ENCODE measurements at regions not wholly inside any gene's neighbourhood (a gene's known extent, or its start where the extent isn't known, plus 50 kb on each side); places are given as distances from the start of the nearest gene placed in this dataset.

DNA sequence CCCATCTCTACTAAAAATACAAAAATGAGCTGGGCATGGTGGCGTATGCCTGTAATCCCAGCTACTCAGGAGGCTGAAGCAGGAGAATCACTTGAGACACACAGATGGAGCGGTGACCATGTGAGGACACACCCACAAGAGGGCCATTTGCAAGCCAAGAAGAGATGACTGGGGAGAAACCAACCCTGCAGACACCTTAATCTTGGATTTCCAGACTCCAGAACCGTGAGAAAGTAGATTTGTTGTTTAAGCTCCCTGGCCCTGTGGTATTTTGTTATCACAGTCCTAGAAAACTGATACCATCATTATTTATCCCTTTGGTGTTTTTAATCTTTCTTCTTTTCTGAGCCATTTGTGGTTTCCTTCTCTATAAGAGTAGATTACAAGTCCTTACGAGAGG is 88.6 kb upstream of the ID2 start:
- Histone ChIP-seq H3K4me1 (ENCODE audit: control insufficient read depth in 1 of 2, insufficient read depth in 2 of 2, low read length in 2 of 2) (peaks cover 0 to 4% of the 10 kb centered on the region in 2 donors), H3K9me3 (ENCODE audit: control insufficient read depth in 1 of 2, low read length in 2 of 2) (no peaks in the 10 kb centered on the region), H3K36me3 (ENCODE audit: control insufficient read depth in 1 of 2, insufficient read depth in 2 of 2, low read length in 2 of 2) (no peaks in the 10 kb centered on the region), H3K27ac (ENCODE audit: low read length) (no peak overlapping the region), H3K4me3 (ENCODE audit: low read depth in 1 of 2, low read length in 2 of 2) (no peak overlapping the region), H3K27me3 (ENCODE audit: low read depth, low read length) (no peaks in the 10 kb centered on the region)

- Histone ChIP-seq H3K4me3 (ENCODE audit: low read depth in 1 of 2, low read length in 2 of 2) (no peak overlapping the region), H3K27ac (ENCODE audit: low read length) (no peak overlapping the region), H3K4me1 (ENCODE audit: control insufficient read depth in 1 of 2, insufficient read depth in 2 of 2, low read length in 2 of 2) (peaks cover 0 to 2% of the 10 kb centered on the region in 2 donors), H3K36me3 (ENCODE audit: control insufficient read depth in 1 of 2, insufficient read depth in 2 of 2, low read length in 2 of 2) (no peaks in the 10 kb centered on the region), H3K9me3 (ENCODE audit: control insufficient read depth in 1 of 2, low read length in 2 of 2) (no peaks in the 10 kb centered on the region), H3K27me3 (ENCODE audit: low read depth, low read length) (no peaks in the 10 kb centered on the region)
These were observed 87.0 kb upstream of the ID2 start for GRCh38 chr2:8594731-8595427.

GRCh38 chr2:8595428-8595805 is 86.4 kb upstream of the ID2 start:
- Histone ChIP-seq H3K4me1 (ENCODE audit: control insufficient read depth in 1 of 2, insufficient read depth in 2 of 2, low read length in 2 of 2) (no peaks in the 10 kb centered on the region), H3K4me3 (ENCODE audit: low read depth in 1 of 2, low read length in 2 of 2) (no peak overlapping the region), H3K27me3 (ENCODE audit: low read depth, low read length) (no peaks in the 10 kb centered on the region), H3K27ac (ENCODE audit: low read length) (no peak overlapping the region), H3K36me3 (ENCODE audit: control insufficient read depth in 1 of 2, insufficient read depth in 2 of 2, low read length in 2 of 2) (no peaks in the 10 kb centered on the region), H3K9me3 (ENCODE audit: control insufficient read depth in 1 of 2, low read length in 2 of 2) (no peaks in the 10 kb centered on the region)

GRCh38 chr2:8595811-8596600 is 85.8 kb upstream of the ID2 start:
- Histone ChIP-seq H3K27me3 (ENCODE audit: low read depth, low read length) (no peaks in the 10 kb centered on the region), H3K4me1 (ENCODE audit: control insufficient read depth in 1 of 2, insufficient read depth in 2 of 2, low read length in 2 of 2) (no peaks in the 10 kb centered on the region), H3K9me3 (ENCODE audit: control insufficient read depth in 1 of 2, low read length in 2 of 2) (no peaks in the 10 kb centered on the region), H3K36me3 (ENCODE audit: control insufficient read depth in 1 of 2, insufficient read depth in 2 of 2, low read length in 2 of 2) (no peaks in the 10 kb centered on the region), H3K27ac (ENCODE audit: low read length) (no peak overlapping the region), H3K4me3 (ENCODE audit: low read depth in 1 of 2, low read length in 2 of 2) (no peak overlapping the region)

DNA sequence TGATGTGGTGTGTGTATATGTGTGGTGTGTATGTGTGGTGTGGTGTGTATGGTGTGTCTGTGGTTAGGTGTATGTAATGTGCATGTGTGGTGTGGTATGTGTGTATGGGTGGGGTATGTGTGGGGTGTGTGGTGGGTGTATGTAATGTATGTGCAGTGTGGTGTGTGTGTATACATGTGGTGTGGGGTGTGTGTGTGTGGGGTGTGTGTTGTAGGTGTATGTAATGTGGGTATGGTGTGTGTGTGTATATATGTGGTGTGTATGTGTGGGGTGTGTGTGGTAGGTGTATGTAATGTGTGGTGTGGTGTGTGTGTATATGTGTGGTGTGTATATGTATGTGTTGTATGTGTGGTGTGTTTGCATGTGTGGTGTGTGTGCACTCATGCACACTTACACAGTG is 84.8 kb upstream of the ID2 start:
- Histone ChIP-seq H3K27me3 (ENCODE audit: low read depth, low read length) (no peaks in the 10 kb centered on the region), H3K4me3 (ENCODE audit: low read depth in 1 of 2, low read length in 2 of 2) (no peak overlapping the region), H3K36me3 (ENCODE audit: control insufficient read depth in 1 of 2, insufficient read depth in 2 of 2, low read length in 2 of 2) (no peaks in the 10 kb centered on the region), H3K4me1 (ENCODE audit: control insufficient read depth in 1 of 2, insufficient read depth in 2 of 2, low read length in 2 of 2) (no peaks in the 10 kb centered on the region), H3K9me3 (ENCODE audit: control insufficient read depth in 1 of 2, low read length in 2 of 2) (no peaks in the 10 kb centered on the region), H3K27ac (ENCODE audit: low read length) (no peak overlapping the region)

- Histone ChIP-seq H3K27ac (ENCODE audit: low read length) (no peak overlapping the region), H3K9me3 (ENCODE audit: control insufficient read depth in 1 of 2, low read length in 2 of 2) (no peaks in the 10 kb centered on the region), H3K4me3 (ENCODE audit: low read depth in 1 of 2, low read length in 2 of 2) (no peak overlapping the region), H3K4me1 (ENCODE audit: control insufficient read depth in 1 of 2, insufficient read depth in 2 of 2, low read length in 2 of 2) (no peaks in the 10 kb centered on the region), H3K36me3 (ENCODE audit: control insufficient read depth in 1 of 2, insufficient read depth in 2 of 2, low read length in 2 of 2) (no peaks in the 10 kb centered on the region), H3K27me3 (ENCODE audit: low read depth, low read length) (no peaks in the 10 kb centered on the region)
These were observed 84.2 kb upstream of the ID2 start for GRCh38 chr2:8597559-8598225.

GRCh38 chr2:8598295-8599165 is 83.3 kb upstream of the ID2 start:
- no peaks in the 10 kb centered on the region for H3K9me3 ChIP-seq (ENCODE audit: control insufficient read depth in 1 of 2, low read length in 2 of 2)
- no peak overlapping the region for H3K27ac ChIP-seq (ENCODE audit: low read length)
- no peaks in the 10 kb centered on the region for H3K27me3 ChIP-seq (ENCODE audit: low read depth, low read length)
- no peak overlapping the region for H3K4me3 ChIP-seq (ENCODE audit: low read depth in 1 of 2, low read length in 2 of 2)
- no peaks in the 10 kb centered on the region for H3K36me3 ChIP-seq (ENCODE audit: control insufficient read depth in 1 of 2, insufficient read depth in 2 of 2, low read length in 2 of 2)
- H3K4me1 ChIP-seq (ENCODE audit: control insufficient read depth in 1 of 2, insufficient read depth in 2 of 2, low read length in 2 of 2) = no peaks in the 10 kb centered on the region

- H3K27me3 ChIP-seq (ENCODE audit: low read depth, low read length) = no peaks in the 10 kb centered on the region
- H3K4me3 ChIP-seq (ENCODE audit: low read depth in 1 of 2, low read length in 2 of 2) = no peak overlapping the region
- H3K9me3 ChIP-seq (ENCODE audit: control insufficient read depth in 1 of 2, low read length in 2 of 2) = no peaks in the 10 kb centered on the region
- no peak overlapping the region for H3K27ac ChIP-seq (ENCODE audit: low read length)
- H3K36me3 ChIP-seq (ENCODE audit: control insufficient read depth in 1 of 2, insufficient read depth in 2 of 2, low read length in 2 of 2) = no peaks in the 10 kb centered on the region
- no peaks in the 10 kb centered on the region for H3K4me1 ChIP-seq (ENCODE audit: control insufficient read depth in 1 of 2, insufficient read depth in 2 of 2, low read length in 2 of 2)
These were observed 82.2 kb upstream of the ID2 start for GRCh38 chr2:8599421-8600242.

- Histone ChIP-seq H3K27ac (ENCODE audit: low read length) (no peak overlapping the region), H3K36me3 (ENCODE audit: control insufficient read depth in 1 of 2, insufficient read depth in 2 of 2, low read length in 2 of 2) (no peaks in the 10 kb centered on the region), H3K9me3 (ENCODE audit: control insufficient read depth in 1 of 2, low read length in 2 of 2) (no peaks in the 10 kb centered on the region), H3K4me1 (ENCODE audit: control insufficient read depth in 1 of 2, insufficient read depth in 2 of 2, low read length in 2 of 2) (no peaks in the 10 kb centered on the region), H3K4me3 (ENCODE audit: low read depth in 1 of 2, low read length in 2 of 2) (no peak overlapping the region), H3K27me3 (ENCODE audit: low read depth, low read length) (no peaks in the 10 kb centered on the region)
These were observed 81.4 kb upstream of the ID2 start for GRCh38 chr2:8600456-8600855.

DNA sequence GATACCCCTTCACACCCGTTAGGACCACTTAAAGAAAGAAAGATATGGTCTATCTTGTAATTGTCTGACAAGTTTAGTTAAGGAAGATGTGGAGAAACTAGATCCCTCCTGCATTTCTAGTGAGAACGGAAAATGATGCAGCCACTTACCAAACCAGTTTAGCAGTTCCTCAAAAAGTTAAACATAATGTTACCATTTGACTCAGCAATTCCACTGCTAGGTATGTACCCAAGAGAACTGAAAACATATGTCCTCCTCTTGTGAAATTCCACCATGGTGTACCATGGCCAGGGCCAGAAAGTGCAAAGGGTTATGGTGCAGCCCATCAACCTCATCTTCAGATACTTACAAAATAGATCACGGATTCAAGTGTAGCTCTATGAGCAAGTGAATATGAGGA is 79.0 kb upstream of the ID2 start:
- Histone ChIP-seq H3K27ac (ENCODE audit: low read length) (no peak overlapping the region), H3K9me3 (ENCODE audit: control insufficient read depth in 1 of 2, low read length in 2 of 2) (no peaks in the 10 kb centered on the region), H3K27me3 (ENCODE audit: low read depth, low read length) (no peaks in the 10 kb centered on the region), H3K4me3 (ENCODE audit: low read depth in 1 of 2, low read length in 2 of 2) (no peak overlapping the region), H3K4me1 (ENCODE audit: control insufficient read depth in 1 of 2, insufficient read depth in 2 of 2, low read length in 2 of 2) (no peaks in the 10 kb centered on the region), H3K36me3 (ENCODE audit: control insufficient read depth in 1 of 2, insufficient read depth in 2 of 2, low read length in 2 of 2) (no peaks in the 10 kb centered on the region)

All from muscle layer of duodenum (tissue), 2 donors.